Adrenal gland (tissue), 9 donors: ENCODE measurements at regions not wholly inside any gene's neighbourhood (a gene's known extent, or its start where the extent isn't known, plus 50 kb on each side); places are given as distances from the start of the nearest gene placed in this dataset.
A peak's percentile ranks its signal among the peaks of the same experiment; 100 is the strongest.

Experiments used
- DNase-seq, 7 donors: peaks; one replicate each; pipeline ENCODE4 v3.0.0-alpha.2; 2019 to 2020
- H3K27ac ChIP-seq, 5 donors: fragments of 200-600 bp; sonication (generic) in 4 of 5; 1 replicate in 3 of 5; 2 replicates in 2 of 5; pipeline versions ENCODE4 v1.5.1 to v1.8.0; 2016 to 2020; ENCODE audit warnings: mild to moderate bottlenecking in 1 of 5
- H3K27me3 ChIP-seq: fragments of 200-600 bp; 2 replicates; pipeline ENCODE4 v1.8.0; 2021
- H3K36me3 ChIP-seq, 2 donors: fragments of 200-600 bp; replicated peaks in 1 of 2; 1 replicate in 1 of 2; 2 replicates in 1 of 2; pipeline versions ENCODE4 v1.5.1 to v1.8.0; 2018 to 2022
- H3K4me1 ChIP-seq, 2 donors: fragments of 200-600 bp; replicated peaks in 1 of 2; 1 replicate in 1 of 2; 2 replicates in 1 of 2; pipeline versions ENCODE4 v1.5.1 to v1.8.0; 2018 to 2021
- H3K4me3 ChIP-seq, 4 donors: fragments of 200-600 bp; sonication (generic) in 3 of 4; one replicate each; pipeline ENCODE4 v1.5.1; 2016 to 2018
- H3K9me3 ChIP-seq, 3 donors: fragments of 200-600 bp; sonication (generic) in 1 of 3; replicated peaks in 1 of 3; 1 replicate in 2 of 3; 2 replicates in 1 of 3; pipeline versions ENCODE4 v1.5.1 to v1.8.0; 2016 to 2021
- POLR2A ChIP-seq, 2 donors: fragments of 450-650 bp; IDR thresholded peaks; one replicate each; pipeline ENCODE4 v1.6.1; 2017; ENCODE audit warnings: antibody characterized with exemption in 2 of 2, mild to moderate bottlenecking in 2 of 2, moderate library complexity in 1 of 2
- WGBS, 4 donors: extraction: QIAGEN DNeasy Blood & Tissue Kit in 2 of 4; methylation state at CpG; one replicate each; pipeline versions ENCODE4 v1.1.5 to v1.1.7; 2013 to 2017; 5-methylcytosine and 5-hydroxymethylcytosine counted together
- intact Hi-C, 2 donors: fragments of 100-400 bp; cut with DNase I; formaldehyde crosslinking; loops; one replicate each; pipeline versions ENCODE4 v1.14.1 to v1.15.0; 2022 to 2023
- TF ChIP-seq, protein P1 (sequence below), 6 experiments: fragments of 450-650 bp in 4 of 6; fragments of 200-600 bp in 2 of 6; sonication (generic) in 1 of 6; IDR thresholded peaks; 1 replicate in 5 of 6; 2 replicates in 1 of 6; pipeline versions ENCODE4 v1.5.1 to v1.8.0; 2016 to 2021; ENCODE audit warnings: antibody characterized with exemption in 6 of 6, mild to moderate bottlenecking in 2 of 6, moderate library complexity in 1 of 6
- donor health status: healthy with polysubstance abuse.
- donor health status: Bipolar disorder and iron deficiency.
- donor health status: DM: yes; HTN: yes; CAD: no.
- donor health status: DM: no; HTN: no; CAD: no.
- donor health status: DM: no; HTN: no; CAD: no.

GRCh38 chr4:156673483-156673882 is 298.1 kb downstream of the PDGFC start:
- peak overlapping the region in 1 of 4 donors; percentile 35 for H3K4me3 ChIP-seq
- intact Hi-C loops, result no loop called here
- 54 to 69% (median 58%) methylated on average over 4 of the region's 4 CpGs for WGBS, 4 donors
- H3K9me3 ChIP-seq, result no peaks in the 10 kb centered on the region
- H3K27ac ChIP-seq, result peak overlapping the region in 1 of 5 donors; percentile 21
- H3K36me3 ChIP-seq, result no peaks in the 10 kb centered on the region
- TF ChIP-seq POLR2A (IDR thresholded peaks at IDR 0.05), result no peak
- TF ChIP-seq, protein P1, sequence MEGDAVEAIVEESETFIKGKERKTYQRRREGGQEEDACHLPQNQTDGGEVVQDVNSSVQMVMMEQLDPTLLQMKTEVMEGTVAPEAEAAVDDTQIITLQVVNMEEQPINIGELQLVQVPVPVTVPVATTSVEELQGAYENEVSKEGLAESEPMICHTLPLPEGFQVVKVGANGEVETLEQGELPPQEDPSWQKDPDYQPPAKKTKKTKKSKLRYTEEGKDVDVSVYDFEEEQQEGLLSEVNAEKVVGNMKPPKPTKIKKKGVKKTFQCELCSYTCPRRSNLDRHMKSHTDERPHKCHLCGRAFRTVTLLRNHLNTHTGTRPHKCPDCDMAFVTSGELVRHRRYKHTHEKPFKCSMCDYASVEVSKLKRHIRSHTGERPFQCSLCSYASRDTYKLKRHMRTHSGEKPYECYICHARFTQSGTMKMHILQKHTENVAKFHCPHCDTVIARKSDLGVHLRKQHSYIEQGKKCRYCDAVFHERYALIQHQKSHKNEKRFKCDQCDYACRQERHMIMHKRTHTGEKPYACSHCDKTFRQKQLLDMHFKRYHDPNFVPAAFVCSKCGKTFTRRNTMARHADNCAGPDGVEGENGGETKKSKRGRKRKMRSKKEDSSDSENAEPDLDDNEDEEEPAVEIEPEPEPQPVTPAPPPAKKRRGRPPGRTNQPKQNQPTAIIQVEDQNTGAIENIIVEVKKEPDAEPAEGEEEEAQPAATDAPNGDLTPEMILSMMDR (IDR thresholded peaks at IDR 0.05), result no peak
- H3K4me1 ChIP-seq, result peaks cover 11 to 13% of the 10 kb centered on the region in 2 donors
- peak in 1 of 7 donors; percentile 13 for DNase-seq
- H3K27me3 ChIP-seq, result no peaks in the 10 kb centered on the region

DNA sequence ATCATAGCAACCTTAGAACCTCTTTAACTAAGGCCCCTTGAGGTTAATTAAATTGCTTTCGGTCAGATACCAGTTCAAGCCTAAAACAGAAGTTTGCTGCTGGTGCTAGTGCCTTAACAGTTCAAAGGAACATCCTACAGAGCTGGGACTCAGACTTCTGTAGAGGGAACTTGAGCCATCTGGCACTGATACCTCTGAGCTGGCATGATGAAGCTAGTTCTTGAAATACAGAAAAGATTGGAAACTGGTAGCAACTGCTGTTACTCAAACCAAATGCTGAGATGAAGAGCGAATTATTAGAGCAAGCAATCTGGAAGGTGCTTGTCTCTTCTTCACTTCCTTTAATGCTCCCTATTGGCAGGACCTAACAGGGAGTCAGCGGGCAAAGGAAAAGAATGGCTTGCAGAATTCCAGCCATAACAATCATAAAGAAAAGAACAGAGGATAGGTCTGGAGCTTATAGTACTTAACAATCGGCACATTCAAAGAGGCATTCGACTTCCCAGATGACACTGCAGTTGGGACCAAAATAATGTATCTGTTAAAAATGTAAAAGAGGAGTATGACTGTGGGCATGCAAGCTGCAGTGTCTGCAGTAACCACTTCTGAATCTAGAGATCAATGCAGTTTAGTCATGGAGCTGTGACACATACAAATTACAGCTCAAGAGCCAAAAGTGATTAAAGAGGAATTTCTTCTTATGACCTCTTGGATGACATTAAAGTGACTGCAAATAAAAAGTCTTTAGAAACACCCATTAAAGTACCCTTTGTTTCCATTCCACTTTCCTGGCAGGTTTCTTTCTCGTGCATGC is 298.9 kb downstream of the PDGFC start:
- H3K27ac ChIP-seq, result peak overlapping the region in 1 of 5 donors; percentile 16
- no peaks in the 10 kb centered on the region for H3K9me3 ChIP-seq
- 37 to 44% (median 43%) methylated on average over 6 of the region's 6 CpGs for WGBS, 4 donors
- intact Hi-C loops, result no loop called here
- H3K4me1 ChIP-seq, result peaks cover 11 to 13% of the 10 kb centered on the region in 2 donors
- H3K4me3 ChIP-seq, result peak overlapping the region in 1 of 4 donors; percentile 35
- no peaks in the 10 kb centered on the region for H3K27me3 ChIP-seq
- no peaks in the 10 kb centered on the region for H3K36me3 ChIP-seq
- TF ChIP-seq, protein P1 (IDR thresholded peaks at IDR 0.05), result peak in 2 of 6 experiments; percentile 8 to 14
- TF ChIP-seq POLR2A (IDR thresholded peaks at IDR 0.05), result no peak
- DNase-seq, result peak in 2 of 7 donors; percentile 23 to 27

DNA sequence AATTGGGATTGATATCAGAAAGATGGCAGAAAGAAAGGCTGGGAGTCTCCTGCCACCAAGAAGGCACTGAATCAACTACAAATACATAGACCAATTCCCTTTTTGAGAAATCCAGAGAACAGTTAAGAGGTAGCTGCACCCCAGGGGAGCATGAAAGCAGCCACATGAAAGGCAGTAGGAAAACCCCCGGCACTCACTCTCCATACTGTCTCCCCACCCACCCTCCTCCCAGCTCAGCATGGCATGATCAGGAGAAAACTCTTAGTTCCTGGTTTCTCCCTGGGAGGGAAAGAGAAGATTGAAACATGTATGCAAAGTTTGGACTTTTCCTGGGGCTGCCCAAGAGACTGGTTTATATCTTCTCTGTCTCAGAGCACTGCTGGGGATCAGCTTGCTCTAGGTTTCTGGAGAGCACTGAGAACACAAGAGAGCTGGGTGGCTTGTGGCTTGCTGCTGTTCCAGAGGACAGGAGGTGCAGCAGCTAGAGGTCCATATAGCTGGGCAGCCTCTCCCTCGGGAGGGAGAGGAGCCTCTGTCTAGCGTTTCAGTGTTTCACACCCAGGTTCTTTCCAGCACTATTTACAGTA is 305.7 kb downstream of the PDGFC start:
- no peak for TF ChIP-seq POLR2A (IDR thresholded peaks at IDR 0.05)
- TF ChIP-seq, protein P1 (IDR thresholded peaks at IDR 0.05), result no peak
- no peaks in the 10 kb centered on the region for H3K4me1 ChIP-seq
- no peaks in the 10 kb centered on the region for H3K36me3 ChIP-seq
- no peaks in the 10 kb centered on the region for H3K9me3 ChIP-seq
- no peaks in the 10 kb centered on the region for H3K27me3 ChIP-seq
- H3K27ac ChIP-seq, result no peak overlapping the region
- 88 to 98% (median 90%) methylated on average over 3 of the region's 3 CpGs for WGBS, 4 donors
- no peak overlapping the region for H3K4me3 ChIP-seq
- intact Hi-C loops, result no loop called here
- DNase-seq, result no peak

DNA sequence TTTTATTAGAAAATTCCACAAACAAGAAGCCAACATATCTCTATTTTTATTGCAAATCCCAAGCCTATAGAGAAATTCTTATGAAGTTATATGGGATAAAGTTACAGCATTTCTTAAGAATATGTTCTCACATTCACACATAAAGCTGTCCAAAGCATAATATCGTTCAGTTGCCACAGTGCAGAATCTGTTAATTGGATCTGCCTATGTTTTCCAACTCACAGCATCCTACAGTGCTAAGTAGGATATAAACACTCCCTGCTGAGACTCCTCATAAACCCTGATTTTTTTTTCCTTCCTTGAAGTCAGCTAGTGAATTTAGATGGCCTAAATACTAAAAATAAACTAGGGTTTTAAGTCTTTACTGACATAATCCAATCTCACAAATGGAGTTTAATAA is 307.9 kb downstream of the PDGFC start:
- WGBS, 4 donors, result 68 to 86% (median 81%) methylated on average over 1 of the region's 1 CpG
- Histone ChIP-seq H3K27ac (no peak overlapping the region), H3K27me3 (no peaks in the 10 kb centered on the region), H3K9me3 (no peaks in the 10 kb centered on the region), H3K36me3 (no peaks in the 10 kb centered on the region), H3K4me3 (no peak overlapping the region), H3K4me1 (no peaks in the 10 kb centered on the region)
- intact Hi-C loops, result no loop called here
- no peak for DNase-seq
- TF ChIP-seq POLR2A (IDR thresholded peaks at IDR 0.05), result no peak
- TF ChIP-seq, protein P1 (IDR thresholded peaks at IDR 0.05), result no peak
